Natural killer cell (primary cell): ENCODE measurements at regions not wholly inside any gene's neighbourhood (a gene's known extent, or its start where the extent isn't known, plus 50 kb on each side); places are given as distances from the start of the nearest gene placed in this dataset.
"Not testable (repeated sequence)": the region's sequence is repeated elsewhere in the genome, so short reads cannot be mapped to it uniquely, and the experiment has no call there.

ENCODE experiments used
- ATAC-seq, 3 donors: fragments of 150-1000 bp in 2 of 3; fragments of 200-7000 bp in 1 of 3; cut with Tn5 transposase; 1 replicate in 1 of 3; 2 replicates in 2 of 3; pipeline ENCODE4 v1.10.0; 2021; ENCODE audit warnings: mild to moderate bottlenecking in 2 of 3, moderate library complexity in 2 of 3
- DNase-seq, 2 donors: peaks; one replicate each; pipeline versions ENCODE4 v3.0.0 to v3.0.0-alpha.2; 2013 to 2021; ENCODE audit warnings: mixed read lengths in 1 of 2
- H3K27ac ChIP-seq: one replicate; pipeline ENCODE4 v1.5.1; 2013; ENCODE audit warnings: mild to moderate bottlenecking, low read length
- H3K27me3 ChIP-seq: one replicate; pipeline ENCODE4 v1.6.1; 2013; ENCODE audit warnings: low read length; ENCODE audit not compliant: control insufficient read depth, insufficient read depth
- H3K36me3 ChIP-seq: one replicate; pipeline ENCODE4 v1.6.1; 2013; ENCODE audit warnings: low read length; ENCODE audit not compliant: control insufficient read depth, insufficient read depth
- H3K4me1 ChIP-seq: one replicate; pipeline ENCODE4 v1.6.1; 2013; ENCODE audit warnings: low read length; ENCODE audit not compliant: control insufficient read depth, insufficient read depth
- H3K4me3 ChIP-seq: one replicate; pipeline ENCODE4 v1.5.1; 2013; ENCODE audit warnings: low read length
- H3K9me3 ChIP-seq: one replicate; pipeline ENCODE4 v1.6.1; 2013; ENCODE audit warnings: low read length; ENCODE audit not compliant: control insufficient read depth, insufficient read depth
- H3K27ac Mint-ChIP-seq, 2 donors: one replicate each; pipeline ENCODE4 v1.8.0; 2022; ENCODE audit warnings: mild to moderate bottlenecking in 2 of 2, mixed read lengths in 2 of 2, moderate library complexity in 1 of 2
- H3K27me3 Mint-ChIP-seq, 2 donors: one replicate each; pipeline ENCODE4 v1.8.0; 2022; ENCODE audit warnings: low read depth in 2 of 2, mixed read lengths in 2 of 2
- H3K36me3 Mint-ChIP-seq: one replicate; pipeline ENCODE4 v1.8.0; 2022; ENCODE audit warnings: mixed read lengths
- H3K4me1 Mint-ChIP-seq, 2 donors: one replicate each; pipeline ENCODE4 v1.8.0; 2022; ENCODE audit warnings: mixed read lengths in 2 of 2
- H3K4me3 Mint-ChIP-seq: one replicate; pipeline ENCODE4 v1.8.0; 2022; ENCODE audit warnings: mild to moderate bottlenecking, moderate library complexity, mixed read lengths
- H3K9me3 Mint-ChIP-seq, 2 donors: one replicate each; pipeline ENCODE4 v1.8.0; 2022; ENCODE audit warnings: mixed read lengths in 2 of 2
- CTCF ChIP-seq: fragments of 200-600 bp; IDR thresholded peaks from one replicate; pipeline ENCODE4 v1.8.0; 2022; ENCODE audit warnings: antibody characterized with exemption
- WGBS: methylation state at CpG from one replicate; pipeline ENCODE4 v1.1.7; 2013; ENCODE audit warnings: missing lambda C conversion rate; ENCODE audit not compliant: insufficient coverage; 5-methylcytosine and 5-hydroxymethylcytosine counted together
- intact Hi-C: fragments of 100-400 bp; cut with micrococcal nuclease; formaldehyde crosslinking; loops from one replicate; pipeline ENCODE4 v1.14.2; 2022

DNA sequence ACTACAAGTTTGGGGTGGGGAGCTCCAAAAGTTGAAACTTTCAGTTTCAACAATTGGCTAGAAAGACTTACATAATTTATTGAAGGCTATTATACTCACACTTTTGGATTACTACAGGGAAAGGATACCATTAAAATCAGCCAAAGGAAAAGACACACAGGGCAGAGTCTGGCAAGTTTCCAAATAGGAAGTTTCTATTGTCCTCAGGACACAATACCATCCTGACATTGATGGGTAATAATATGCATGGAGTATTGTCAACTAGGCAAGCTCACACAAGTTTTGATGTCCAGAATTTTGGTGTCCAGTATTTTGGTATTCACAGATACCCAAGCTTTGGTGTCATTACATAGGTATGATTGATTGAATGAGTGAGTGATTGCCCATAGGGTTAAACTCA, 872.6 kb upstream of the SORCS1 start:
- H3K4me3 ChIP-seq, result no peak overlapping the region
- H3K4me1 ChIP-seq, result no peaks in the 10 kb centered on the region
- H3K36me3 ChIP-seq, result no peaks in the 10 kb centered on the region
- no peak for DNase-seq
- Mint-ChIP-seq H3K4me3 (no peak overlapping the region), H3K36me3 (no peaks in the 10 kb centered on the region), H3K4me1 (no peaks in the 10 kb centered on the region), H3K9me3 (peaks cover 10 to 14% of the 10 kb centered on the region in 2 donors), H3K27ac (no peak overlapping the region), H3K27me3 (no peaks in the 10 kb centered on the region)
- peaks cover 2% of the 10 kb centered on the region for H3K9me3 ChIP-seq
- TF ChIP-seq CTCF, result no peak
- intact Hi-C loops, result no loop called here
- H3K27ac ChIP-seq, result no peak overlapping the region
- ATAC-seq, result no peak
- H3K27me3 ChIP-seq, result no peaks in the 10 kb centered on the region

GRCh38 chr10:108036265-108036664, 871.8 kb upstream of the SORCS1 start:
- H3K27ac Mint-ChIP-seq, result no peak overlapping the region
- Histone ChIP-seq H3K9me3 (peaks cover 2% of the 10 kb centered on the region), H3K36me3 (no peaks in the 10 kb centered on the region), H3K27me3 (no peaks in the 10 kb centered on the region), H3K4me3 (no peak overlapping the region), H3K27ac (no peak overlapping the region), H3K4me1 (no peaks in the 10 kb centered on the region)
- WGBS, result no CpG with 5 or more reads among the region's 1 CpG
- intact Hi-C loops, result no loop called here
- H3K36me3 Mint-ChIP-seq, result no peaks in the 10 kb centered on the region
- H3K4me1 Mint-ChIP-seq, result no peaks in the 10 kb centered on the region
- DNase-seq, result no peak
- TF ChIP-seq CTCF, result no peak
- no peaks in the 10 kb centered on the region for H3K27me3 Mint-ChIP-seq
- H3K9me3 Mint-ChIP-seq, result peaks cover 10 to 14% of the 10 kb centered on the region in 2 donors
- H3K4me3 Mint-ChIP-seq, result no peak overlapping the region
- no peak for ATAC-seq

- Mint-ChIP-seq H3K4me1 (no peaks in the 10 kb centered on the region), H3K4me3 (no peak overlapping the region), H3K36me3 (no peaks in the 10 kb centered on the region), H3K27ac (no peak overlapping the region), H3K27me3 (no peaks in the 10 kb centered on the region), H3K9me3 (peaks cover 10 to 16% of the 10 kb centered on the region in 2 donors)
- DNase-seq (no peak), ATAC-seq (no peak)
- Histone ChIP-seq H3K9me3 (peaks cover 2% of the 10 kb centered on the region), H3K27ac (no peak overlapping the region), H3K4me1 (no peaks in the 10 kb centered on the region), H3K36me3 (no peaks in the 10 kb centered on the region), H3K4me3 (no peak overlapping the region), H3K27me3 (no peaks in the 10 kb centered on the region)
- no CpG with 5 or more reads among the region's 1 CpG for WGBS
- intact Hi-C loops, result no loop called here
- no peak for TF ChIP-seq CTCF
These were observed 870.3 kb upstream of the SORCS1 start for GRCh38 chr10:108034829-108035228.

DNA sequence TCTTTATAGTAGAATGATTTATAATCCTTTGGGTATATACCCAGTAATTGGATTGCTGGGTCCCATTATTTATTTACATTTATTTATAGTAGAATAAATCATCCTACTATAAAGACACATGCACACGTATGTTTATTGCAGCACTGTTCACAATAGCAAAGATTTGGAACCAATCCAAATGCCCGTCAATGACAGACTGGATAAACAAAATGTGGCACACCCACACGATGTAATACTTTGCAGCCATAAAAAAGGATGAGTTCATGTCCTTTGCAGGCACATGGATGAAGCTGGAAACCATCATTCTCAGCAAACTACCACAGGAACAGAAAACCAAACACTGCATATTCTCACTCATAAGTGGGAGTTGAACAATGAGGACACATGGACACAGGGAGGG, 869.0 kb upstream of the SORCS1 start:
- H3K27me3 Mint-ChIP-seq, H3K4me3 Mint-ChIP-seq, H3K27ac Mint-ChIP-seq, H3K27ac ChIP-seq, H3K36me3 Mint-ChIP-seq, H3K9me3 ChIP-seq, H3K4me1 ChIP-seq, H3K4me3 ChIP-seq, H3K36me3 ChIP-seq, intact Hi-C loops, H3K4me1 Mint-ChIP-seq, H3K27me3 ChIP-seq, ATAC-seq, DNase-seq: not testable (repeated sequence)
- 86% methylated on average over 3 of the region's 3 CpGs for WGBS
- peaks cover 6 to 14% of the 10 kb centered on the region in 2 donors for H3K9me3 Mint-ChIP-seq
